Karpas-422 (cell line): ENCODE measurements at regions not wholly inside any gene's neighbourhood (a gene's known extent, or its start where the extent isn't known, plus 50 kb on each side); places are given as distances from the start of the nearest gene placed in this dataset.

Experiments used
- DNase-seq: peaks from one replicate; pipeline ENCODE4 v3.0.0-alpha.2; 2015
- H2AFZ ChIP-seq: fragments of 200-600 bp; sonication (generic); 2 replicates; pipeline ENCODE4 v1.6.1; 2014; ENCODE audit warnings: antibody characterized with exemption, low read length, mixed read lengths
- H3K27ac ChIP-seq: fragments of 200-600 bp; sonication (generic); 2 replicates; pipeline ENCODE4 v1.5.1; 2014; ENCODE audit warnings: mild to moderate bottlenecking, low read length, moderate library complexity
- H3K27me3 ChIP-seq: fragments of 200-600 bp; sonication (generic); 2 replicates; pipeline ENCODE4 v1.6.1; 2014; ENCODE audit warnings: low read length, mixed read lengths
- H3K36me3 ChIP-seq: fragments of 200-600 bp; sonication (generic); 2 replicates; pipeline ENCODE4 v1.6.1; 2014; ENCODE audit warnings: low read length, mixed read lengths; ENCODE audit not compliant: insufficient read depth
- H3K4me1 ChIP-seq: fragments of 200-600 bp; sonication (generic); 2 replicates; pipeline ENCODE4 v1.6.1; 2014; ENCODE audit warnings: mild to moderate bottlenecking, low read length, mixed read lengths
- H3K4me2 ChIP-seq: fragments of 200-600 bp; sonication (generic); 2 replicates; pipeline ENCODE4 v1.6.1; 2014; ENCODE audit warnings: low read length, low read depth, mild to moderate bottlenecking; ENCODE audit not compliant: poor library complexity, severe bottlenecking
- H3K4me3 ChIP-seq: fragments of 200-600 bp; sonication (generic); 2 replicates; pipeline ENCODE4 v1.5.1; 2014; ENCODE audit warnings: mild to moderate bottlenecking, antibody characterized with exemption, low read length, mixed read lengths
- H3K79me2 ChIP-seq: fragments of 200-600 bp; sonication (generic); 2 replicates; pipeline ENCODE4 v1.6.1; 2014; ENCODE audit warnings: mild to moderate bottlenecking, low read length, mixed read lengths
- H3K9ac ChIP-seq: fragments of 200-600 bp; sonication (generic); 2 replicates; pipeline ENCODE4 v1.6.0; 2014; ENCODE audit warnings: low read length
- H3K9me2 ChIP-seq: fragments of 200-600 bp; sonication (generic), shearing (Covaris generic); replicated peaks from 2 replicates; pipeline ENCODE4 v1.6.0; 2014; ENCODE audit warnings: mild to moderate bottlenecking, low read length, moderate library complexity; ENCODE audit not compliant: insufficient read depth
- H3K9me3 ChIP-seq: fragments of 300-700, 200-600 bp; sonication (generic); 2 replicates; pipeline ENCODE4 v1.6.1; 2014; ENCODE audit warnings: low read length, mixed read lengths
- H4K20me1 ChIP-seq: fragments of 200-600 bp; sonication (generic); 2 replicates; pipeline ENCODE4 v1.6.1; 2014; ENCODE audit warnings: mild to moderate bottlenecking, antibody characterized with exemption, low read length, low read depth; ENCODE audit not compliant: insufficient read depth

GRCh38 chr2:187129306-187129705, 280.3 kb upstream of the ZSWIM2 start:
- Histone ChIP-seq H3K27me3 (no peaks in the 10 kb centered on the region), H3K9me2 (no peaks in the 10 kb centered on the region; the same call in 1 of the 2 replicates), H3K4me1 (no peaks in the 10 kb centered on the region), H3K36me3 (no peaks in the 10 kb centered on the region), H3K27ac (no peak overlapping the region), H4K20me1 (no peaks in the 10 kb centered on the region), H3K9me3 (no peaks in the 10 kb centered on the region), H2AFZ (no peak overlapping the region), H3K79me2 (no peaks in the 10 kb centered on the region), H3K4me3 (no peak overlapping the region), H3K4me2 (no peak overlapping the region), H3K9ac (no peak overlapping the region)
- DNase-seq = no peak

- DNase-seq = no peak
- no peaks in the 10 kb centered on the region for H3K27me3 ChIP-seq
- H3K36me3 ChIP-seq = no peaks in the 10 kb centered on the region
- no peaks in the 10 kb centered on the region; the same call in 1 of the 2 replicates for H3K9me2 ChIP-seq
- H3K79me2 ChIP-seq = no peaks in the 10 kb centered on the region
- H3K27ac ChIP-seq = no peak overlapping the region
- no peaks in the 10 kb centered on the region for H4K20me1 ChIP-seq
- H2AFZ ChIP-seq = no peak overlapping the region
- H3K4me2 ChIP-seq = no peak overlapping the region
- no peaks in the 10 kb centered on the region for H3K4me1 ChIP-seq
- no peak overlapping the region for H3K4me3 ChIP-seq
- H3K9ac ChIP-seq = no peak overlapping the region
- H3K9me3 ChIP-seq = no peaks in the 10 kb centered on the region
Observed at GRCh38 chr2:187126247-187127005, 277.5 kb upstream of the ZSWIM2 start.

- Histone ChIP-seq H3K27ac (no peak overlapping the region), H3K9me3 (no peaks in the 10 kb centered on the region)
Observed at GRCh38 chr2:187125318-187125717, 276.3 kb upstream of the ZSWIM2 start.

GRCh38 chr2:187124529-187124928, 275.6 kb upstream of the ZSWIM2 start:
- Histone ChIP-seq H3K9me3 (no peaks in the 10 kb centered on the region), H3K27me3 (no peaks in the 10 kb centered on the region), H3K27ac (no peak overlapping the region), H3K4me2 (no peak overlapping the region), H3K4me3 (no peak overlapping the region), H3K9me2 (no peaks in the 10 kb centered on the region; the same call in 1 of the 2 replicates), H3K79me2 (no peaks in the 10 kb centered on the region), H3K36me3 (no peaks in the 10 kb centered on the region), H2AFZ (no peak overlapping the region), H4K20me1 (no peaks in the 10 kb centered on the region), H3K4me1 (no peaks in the 10 kb centered on the region), H3K9ac (no peak overlapping the region)
- no peak for DNase-seq

More at GRCh38 chr2:187125318-187125717, 276.3 kb upstream of the ZSWIM2 start:
- H3K27me3 ChIP-seq = no peaks in the 10 kb centered on the region
- no peak overlapping the region for H3K4me3 ChIP-seq
- H3K9me2 ChIP-seq = no peaks in the 10 kb centered on the region; the same call in 1 of the 2 replicates
- H3K9ac ChIP-seq = no peak overlapping the region
- no peak overlapping the region for H3K4me2 ChIP-seq
- no peaks in the 10 kb centered on the region for H3K79me2 ChIP-seq
- no peaks in the 10 kb centered on the region for H3K36me3 ChIP-seq
- no peaks in the 10 kb centered on the region for H3K4me1 ChIP-seq
- no peaks in the 10 kb centered on the region for H4K20me1 ChIP-seq
- DNase-seq = no peak
- no peak overlapping the region for H2AFZ ChIP-seq

- Histone ChIP-seq H3K4me1 (no peaks in the 10 kb centered on the region), H3K9me3 (no peaks in the 10 kb centered on the region), H3K27ac (no peak overlapping the region), H3K4me2 (no peak overlapping the region), H3K4me3 (no peak overlapping the region), H3K9ac (no peak overlapping the region), H3K36me3 (no peaks in the 10 kb centered on the region), H3K79me2 (no peaks in the 10 kb centered on the region), H3K9me2 (no peaks in the 10 kb centered on the region), H4K20me1 (no peaks in the 10 kb centered on the region), H2AFZ (no peak overlapping the region), H3K27me3 (no peaks in the 10 kb centered on the region)
- DNase-seq = no peak
Observed at GRCh38 chr2:187118331-187119099, 269.5 kb upstream of the ZSWIM2 start.

GRCh38 chr2:187117483-187117882, 268.5 kb upstream of the ZSWIM2 start:
- Histone ChIP-seq H3K79me2 (no peaks in the 10 kb centered on the region), H3K9me3 (no peaks in the 10 kb centered on the region), H3K36me3 (no peaks in the 10 kb centered on the region), H2AFZ (no peak overlapping the region), H3K9ac (no peak overlapping the region), H3K4me3 (no peak overlapping the region), H4K20me1 (no peaks in the 10 kb centered on the region), H3K4me1 (no peaks in the 10 kb centered on the region), H3K9me2 (no peaks in the 10 kb centered on the region), H3K4me2 (no peak overlapping the region), H3K27me3 (no peaks in the 10 kb centered on the region), H3K27ac (no peak overlapping the region)
- DNase-seq = no peak

GRCh38 chr2:187115627-187116026, 266.7 kb upstream of the ZSWIM2 start:
- no peak overlapping the region for H3K27ac ChIP-seq
- H3K9me3 ChIP-seq = no peaks in the 10 kb centered on the region
- no peak overlapping the region for H3K4me3 ChIP-seq
- H3K36me3 ChIP-seq = no peaks in the 10 kb centered on the region
- H3K9me2 ChIP-seq = no peaks in the 10 kb centered on the region
- no peaks in the 10 kb centered on the region for H3K4me1 ChIP-seq
- no peak overlapping the region for H3K4me2 ChIP-seq
- H3K9ac ChIP-seq = no peak overlapping the region
- H4K20me1 ChIP-seq = no peaks in the 10 kb centered on the region
- no peaks in the 10 kb centered on the region for H3K79me2 ChIP-seq
- no peak for DNase-seq
- no peaks in the 10 kb centered on the region for H3K27me3 ChIP-seq
- no peak overlapping the region for H2AFZ ChIP-seq

- no peak for DNase-seq
- Histone ChIP-seq H4K20me1 (no peaks in the 10 kb centered on the region), H3K9me3 (no peaks in the 10 kb centered on the region), H3K27me3 (no peaks in the 10 kb centered on the region), H3K4me3 (no peak overlapping the region), H3K79me2 (no peaks in the 10 kb centered on the region), H2AFZ (no peak overlapping the region), H3K9ac (no peak overlapping the region), H3K27ac (no peak overlapping the region), H3K36me3 (no peaks in the 10 kb centered on the region), H3K4me2 (no peak overlapping the region), H3K9me2 (no peaks in the 10 kb centered on the region), H3K4me1 (no peaks in the 10 kb centered on the region)
Observed at GRCh38 chr2:187107001-187107400, 258.0 kb upstream of the ZSWIM2 start.
